ENCODE measurements at regions not wholly inside any gene's neighbourhood (a gene's known extent, or its start where the extent isn't known, plus 50 kb on each side); places are given as distances from the start of the nearest gene placed in this dataset.

GRCh38 chr10:42987121-42987541 is 89.7 kb upstream of the RET start:
- H3K36me3 ChIP-seq (ENCODE audit: control insufficient read depth, insufficient read depth, low read length): no peaks in the 10 kb centered on the region
- H3K4me1 ChIP-seq (ENCODE audit: control insufficient read depth, insufficient read depth, low read length): no peaks in the 10 kb centered on the region
- H3K27me3 ChIP-seq (ENCODE audit: control insufficient read depth, insufficient read depth, low read length, poor library complexity, severe bottlenecking): no peaks in the 10 kb centered on the region
- H3K27ac ChIP-seq (ENCODE audit: insufficient read depth, low read depth, low read length, poor library complexity, severe bottlenecking): no peak overlapping the region
- H3K9me3 ChIP-seq (ENCODE audit: control insufficient read depth, low read length): no peaks in the 10 kb centered on the region
- no peak overlapping the region for H3K4me3 ChIP-seq (ENCODE audit: insufficient read depth, low read depth, low read length)
- 91 to 92% methylated on average over 7 to 8 of the region's 8 CpGs for WGBS, 2 experiments

GRCh38 chr10:42987575-42987974 is 89.3 kb upstream of the RET start:
- no peaks in the 10 kb centered on the region for H3K4me1 ChIP-seq (ENCODE audit: control insufficient read depth, insufficient read depth, low read length)
- no peak overlapping the region for H3K27ac ChIP-seq (ENCODE audit: insufficient read depth, low read depth, low read length, poor library complexity, severe bottlenecking)
- H3K4me3 ChIP-seq (ENCODE audit: insufficient read depth, low read depth, low read length): no peak overlapping the region
- 89 to 93% methylated on average over 7 of the region's 7 CpGs for whole genome bisulfite sequencing, 2 experiments
- H3K36me3 ChIP-seq (ENCODE audit: control insufficient read depth, insufficient read depth, low read length): no peaks in the 10 kb centered on the region
- no peaks in the 10 kb centered on the region for H3K27me3 ChIP-seq (ENCODE audit: control insufficient read depth, insufficient read depth, low read length, poor library complexity, severe bottlenecking)
- no peaks in the 10 kb centered on the region for H3K9me3 ChIP-seq (ENCODE audit: control insufficient read depth, low read length)

- Histone ChIP-seq H3K27me3 (ENCODE audit: control insufficient read depth, insufficient read depth, low read length, poor library complexity, severe bottlenecking) (no peaks in the 10 kb centered on the region), H3K4me1 (ENCODE audit: control insufficient read depth, insufficient read depth, low read length) (no peaks in the 10 kb centered on the region), H3K36me3 (ENCODE audit: control insufficient read depth, insufficient read depth, low read length) (no peaks in the 10 kb centered on the region), H3K9me3 (ENCODE audit: control insufficient read depth, low read length) (no peaks in the 10 kb centered on the region), H3K27ac (ENCODE audit: insufficient read depth, low read depth, low read length, poor library complexity, severe bottlenecking) (no peak overlapping the region), H3K4me3 (ENCODE audit: insufficient read depth, low read depth, low read length) (no peak overlapping the region)
- 91 to 94% methylated on average over 7 of the region's 7 CpGs for WGBS, 2 experiments
Measured at GRCh38 chr10:42988069-42988468, 88.8 kb upstream of the RET start.

GRCh38 chr10:42988517-42989395 is 88.1 kb upstream of the RET start:
- 82 to 84% methylated on average over 11 of the region's 11 CpGs for WGBS, 2 experiments
- Histone ChIP-seq H3K9me3 (ENCODE audit: control insufficient read depth, low read length) (no peaks in the 10 kb centered on the region), H3K27me3 (ENCODE audit: control insufficient read depth, insufficient read depth, low read length, poor library complexity, severe bottlenecking) (no peaks in the 10 kb centered on the region)

GRCh38 chr10:42989481-42989921 is 87.4 kb upstream of the RET start:
- 86 to 96% methylated on average over 2 of the region's 2 CpGs for WGBS, 2 experiments

More at GRCh38 chr10:42988517-42989395, 88.1 kb upstream of the RET start:
- Histone ChIP-seq H3K4me3 (ENCODE audit: insufficient read depth, low read depth, low read length) (no peak overlapping the region), H3K27ac (ENCODE audit: insufficient read depth, low read depth, low read length, poor library complexity, severe bottlenecking) (no peak overlapping the region), H3K36me3 (ENCODE audit: control insufficient read depth, insufficient read depth, low read length) (no peaks in the 10 kb centered on the region), H3K4me1 (ENCODE audit: control insufficient read depth, insufficient read depth, low read length) (no peaks in the 10 kb centered on the region)

GRCh38 chr10:42990016-42990720 is 86.7 kb upstream of the RET start:
- WGBS, 2 experiments: 89 to 91% methylated on average over 18 of the region's 18 CpGs
- Histone ChIP-seq H3K36me3 (ENCODE audit: control insufficient read depth, insufficient read depth, low read length) (no peaks in the 10 kb centered on the region), H3K9me3 (ENCODE audit: control insufficient read depth, low read length) (no peaks in the 10 kb centered on the region), H3K27ac (ENCODE audit: insufficient read depth, low read depth, low read length, poor library complexity, severe bottlenecking) (no peak overlapping the region), H3K4me3 (ENCODE audit: insufficient read depth, low read depth, low read length) (no peak overlapping the region), H3K27me3 (ENCODE audit: control insufficient read depth, insufficient read depth, low read length, poor library complexity, severe bottlenecking) (no peaks in the 10 kb centered on the region), H3K4me1 (ENCODE audit: control insufficient read depth, insufficient read depth, low read length) (no peaks in the 10 kb centered on the region)

More at GRCh38 chr10:42989481-42989921, 87.4 kb upstream of the RET start:
- Histone ChIP-seq H3K4me1 (ENCODE audit: control insufficient read depth, insufficient read depth, low read length) (no peaks in the 10 kb centered on the region), H3K27ac (ENCODE audit: insufficient read depth, low read depth, low read length, poor library complexity, severe bottlenecking) (no peak overlapping the region), H3K36me3 (ENCODE audit: control insufficient read depth, insufficient read depth, low read length) (no peaks in the 10 kb centered on the region), H3K9me3 (ENCODE audit: control insufficient read depth, low read length) (no peaks in the 10 kb centered on the region), H3K4me3 (ENCODE audit: insufficient read depth, low read depth, low read length) (no peak overlapping the region), H3K27me3 (ENCODE audit: control insufficient read depth, insufficient read depth, low read length, poor library complexity, severe bottlenecking) (no peaks in the 10 kb centered on the region)

- Histone ChIP-seq H3K4me3 (ENCODE audit: insufficient read depth, low read depth, low read length) (no peak overlapping the region), H3K36me3 (ENCODE audit: control insufficient read depth, insufficient read depth, low read length) (no peaks in the 10 kb centered on the region), H3K9me3 (ENCODE audit: control insufficient read depth, low read length) (no peaks in the 10 kb centered on the region), H3K27me3 (ENCODE audit: control insufficient read depth, insufficient read depth, low read length, poor library complexity, severe bottlenecking) (no peaks in the 10 kb centered on the region), H3K27ac (ENCODE audit: insufficient read depth, low read depth, low read length, poor library complexity, severe bottlenecking) (no peak overlapping the region), H3K4me1 (ENCODE audit: control insufficient read depth, insufficient read depth, low read length) (no peaks in the 10 kb centered on the region)
- 93 to 94% methylated on average over 18 of the region's 18 CpGs for WGBS, 2 experiments
Measured at GRCh38 chr10:42990721-42991441, 86.0 kb upstream of the RET start.

- no peak overlapping the region for H3K4me3 ChIP-seq (ENCODE audit: insufficient read depth, low read depth, low read length)
- H3K27ac ChIP-seq (ENCODE audit: insufficient read depth, low read depth, low read length, poor library complexity, severe bottlenecking): no peak overlapping the region
- H3K9me3 ChIP-seq (ENCODE audit: control insufficient read depth, low read length): no peaks in the 10 kb centered on the region
- H3K4me1 ChIP-seq (ENCODE audit: control insufficient read depth, insufficient read depth, low read length): no peaks in the 10 kb centered on the region
- 94 to 97% methylated on average over 10 of the region's 10 CpGs for WGBS, 2 experiments
- no peaks in the 10 kb centered on the region for H3K36me3 ChIP-seq (ENCODE audit: control insufficient read depth, insufficient read depth, low read length)
- H3K27me3 ChIP-seq (ENCODE audit: control insufficient read depth, insufficient read depth, low read length, poor library complexity, severe bottlenecking): no peaks in the 10 kb centered on the region
Measured at GRCh38 chr10:42991442-42992098, 85.3 kb upstream of the RET start.

- Histone ChIP-seq H3K4me1 (ENCODE audit: control insufficient read depth, insufficient read depth, low read length) (no peaks in the 10 kb centered on the region), H3K4me3 (ENCODE audit: insufficient read depth, low read depth, low read length) (no peak overlapping the region), H3K27ac (ENCODE audit: insufficient read depth, low read depth, low read length, poor library complexity, severe bottlenecking) (no peak overlapping the region), H3K27me3 (ENCODE audit: control insufficient read depth, insufficient read depth, low read length, poor library complexity, severe bottlenecking) (no peaks in the 10 kb centered on the region), H3K9me3 (ENCODE audit: control insufficient read depth, low read length) (no peaks in the 10 kb centered on the region), H3K36me3 (ENCODE audit: control insufficient read depth, insufficient read depth, low read length) (no peaks in the 10 kb centered on the region)
- WGBS, 2 experiments: 94% methylated on average over 12 of the region's 12 CpGs
Measured at GRCh38 chr10:42992156-42992956, 84.5 kb upstream of the RET start.
